H9 (cell line): ENCODE measurements at regions not wholly inside any gene's neighbourhood (a gene's known extent, or its start where the extent isn't known, plus 50 kb on each side); places are given as distances from the start of the nearest gene placed in this dataset.
A peak's percentile ranks its signal among the peaks of the same experiment; 100 is the strongest.

ENCODE experiments used
- DNase-seq: peaks from one replicate; pipeline ENCODE4 v3.0.0-alpha.2; 2017
- H2AFZ ChIP-seq: one replicate; pipeline ENCODE4 v1.6.1; 2013; ENCODE audit warnings: mild to moderate bottlenecking, low read length, control low read depth, moderate library complexity
- H2AK5ac ChIP-seq: 2 replicates; pipeline ENCODE4 v1.6.1; 2013; ENCODE audit warnings: low read length, control low read depth, mixed read lengths; ENCODE audit not compliant: insufficient read length
- H2BK120ac ChIP-seq: one replicate; pipeline ENCODE4 v1.6.1; 2013; ENCODE audit warnings: low read depth, mild to moderate bottlenecking, low read length, control low read depth, inconsistent platforms; ENCODE audit not compliant: poor library complexity, severe bottlenecking
- H2BK12ac ChIP-seq: 2 replicates; pipeline ENCODE4 v1.6.1; 2013; ENCODE audit warnings: low read length, control low read depth, mixed read lengths, low read depth; ENCODE audit not compliant: insufficient read length
- H2BK15ac ChIP-seq: 2 replicates; pipeline ENCODE4 v1.6.1; 2013; ENCODE audit warnings: low read depth, low read length, control low read depth
- H2BK20ac ChIP-seq: one replicate; pipeline ENCODE4 v1.6.1; 2013; ENCODE audit warnings: low read depth, mild to moderate bottlenecking, low read length, control low read depth, inconsistent platforms; ENCODE audit not compliant: poor library complexity, severe bottlenecking
- H2BK5ac ChIP-seq: 2 replicates; pipeline ENCODE4 v1.6.1; 2013; ENCODE audit warnings: low read length, control low read depth, mixed read lengths; ENCODE audit not compliant: insufficient read length
- H3K14ac ChIP-seq: 2 replicates; pipeline ENCODE4 v1.6.1; 2013; ENCODE audit warnings: low read length, control low read depth; ENCODE audit not compliant: insufficient read depth
- H3K18ac ChIP-seq: 2 replicates; pipeline ENCODE4 v1.6.1; 2013; ENCODE audit warnings: low read depth, mild to moderate bottlenecking, mixed read lengths, low read length, control low read depth; ENCODE audit not compliant: insufficient read length
- H3K23ac ChIP-seq: 2 replicates; pipeline ENCODE4 v1.6.1; 2013; ENCODE audit warnings: low read length, control low read depth, mixed read lengths, low read depth; ENCODE audit not compliant: insufficient read length
- H3K23me2 ChIP-seq: 2 replicates; pipeline ENCODE4 v1.6.1; 2013; ENCODE audit warnings: low read depth, mild to moderate bottlenecking, mixed read lengths, low read length, control low read depth; ENCODE audit not compliant: insufficient read length, poor library complexity, severe bottlenecking
- H3K27ac ChIP-seq: 2 replicates; pipeline ENCODE4 v1.5.1; 2013; ENCODE audit warnings: low read length, control low read depth, mixed read lengths, low read depth; ENCODE audit not compliant: insufficient read length
- H3K27me3 ChIP-seq: 2 replicates; pipeline ENCODE4 v1.6.1; 2013; ENCODE audit warnings: low read length, control low read depth, inconsistent platforms; ENCODE audit not compliant: insufficient read depth
- H3K4ac ChIP-seq: 2 replicates; pipeline ENCODE4 v1.6.1; 2013; ENCODE audit warnings: low read depth, mild to moderate bottlenecking, control low read depth, inconsistent platforms, low read length, moderate library complexity
- H3K4me1 ChIP-seq: 2 replicates; pipeline ENCODE4 v1.6.1; 2013; ENCODE audit warnings: low read length, control low read depth, inconsistent platforms; ENCODE audit not compliant: insufficient read depth
- H3K4me2 ChIP-seq: 2 replicates; pipeline ENCODE4 v1.6.1; 2013; ENCODE audit warnings: low read length, control low read depth, mixed read lengths; ENCODE audit not compliant: insufficient read length, insufficient read depth
- H3K56ac ChIP-seq: 2 replicates; pipeline ENCODE4 v1.6.1; 2013; ENCODE audit warnings: low read depth, mild to moderate bottlenecking, mixed read lengths, low read length, control low read depth; ENCODE audit not compliant: insufficient read length
- H3K79me1 ChIP-seq: 2 replicates; pipeline ENCODE4 v1.6.1; 2013; ENCODE audit warnings: low read depth, mild to moderate bottlenecking, moderate library complexity, low read length, control low read depth, inconsistent platforms; ENCODE audit not compliant: insufficient read depth, poor library complexity, severe bottlenecking
- H3K79me2 ChIP-seq: 2 replicates; pipeline ENCODE4 v1.6.1; 2013; ENCODE audit warnings: low read length, control low read depth, inconsistent platforms; ENCODE audit not compliant: insufficient read depth
- H3K9ac ChIP-seq: 2 replicates; pipeline ENCODE4 v1.6.1; 2013; ENCODE audit warnings: low read length, control low read depth, mixed read lengths; ENCODE audit not compliant: insufficient read length; ENCODE audit errors: extremely low read depth
- H3K9me3 ChIP-seq: one replicate; pipeline ENCODE4 v1.6.1; 2013; ENCODE audit warnings: low read depth, low read length, inconsistent platforms; ENCODE audit not compliant: control insufficient read depth
- H3T11ph ChIP-seq: one replicate; pipeline ENCODE4 v1.6.1; 2013; ENCODE audit warnings: mild to moderate bottlenecking, low read length, control low read depth, inconsistent platforms
- H4K20me1 ChIP-seq: one replicate; pipeline ENCODE4 v1.6.1; 2013; ENCODE audit not compliant: control insufficient read depth, insufficient read length, insufficient read depth
- H4K5ac ChIP-seq: 2 replicates; pipeline ENCODE4 v1.6.1; 2013; ENCODE audit warnings: low read depth, mild to moderate bottlenecking, mixed read lengths, low read length, control low read depth; ENCODE audit not compliant: insufficient read length
- H4K8ac ChIP-seq: replicated peaks from 2 replicates; pipeline ENCODE4 v1.6.1; 2013; ENCODE audit warnings: low read length, control low read depth, mixed read lengths, low read depth; ENCODE audit not compliant: insufficient read length
- H4K91ac ChIP-seq: 2 replicates; pipeline ENCODE4 v1.6.1; 2013; ENCODE audit warnings: low read depth, mild to moderate bottlenecking, moderate library complexity, mixed read lengths, low read length, control low read depth; ENCODE audit not compliant: insufficient read length
- H3K27ac Mint-ChIP-seq, 3 experiments: 2 replicates in 2 of 3; 3 replicates in 1 of 3; pipeline ENCODE4 v1.8.0; 2020 to 2021; ENCODE audit warnings: mixed read lengths in 3 of 3, mild to moderate bottlenecking in 1 of 3, moderate library complexity in 1 of 3
- H3K27me3 Mint-ChIP-seq: 2 replicates; pipeline ENCODE4 v1.8.0; 2021; ENCODE audit warnings: low read depth, mild to moderate bottlenecking, moderate library complexity, mixed read lengths
- H3K36me3 Mint-ChIP-seq, 3 experiments: 2 replicates in 2 of 3; 3 replicates in 1 of 3; pipeline ENCODE4 v1.8.0; 2020 to 2021; ENCODE audit warnings: low read depth in 3 of 3, mixed read lengths in 3 of 3; ENCODE audit not compliant: insufficient read depth in 1 of 3
- H3K4me1 Mint-ChIP-seq, 2 experiments: 2 replicates each; pipeline ENCODE4 v1.8.0; 2020; ENCODE audit warnings: mixed read lengths in 2 of 2
- H3K4me3 Mint-ChIP-seq, 2 experiments: 2 replicates in 1 of 2; 3 replicates in 1 of 2; pipeline ENCODE4 v1.8.0; 2020 to 2021; ENCODE audit warnings: mild to moderate bottlenecking in 2 of 2, mixed read lengths in 2 of 2, moderate library complexity in 1 of 2
- H3K9me3 Mint-ChIP-seq, 2 experiments: 2 replicates in 1 of 2; 3 replicates in 1 of 2; pipeline ENCODE4 v1.8.0; 2020; ENCODE audit warnings: mild to moderate bottlenecking in 2 of 2, mixed read lengths in 2 of 2, moderate library complexity in 1 of 2
- TF ChIP-seq, protein P1 (sequence below): fragments of 200-600 bp; sonication (generic); conservative IDR thresholded peaks from 3 replicates; pipeline ENCODE4 v1.8.0; 2021; ENCODE audit warnings: antibody characterized with exemption, mild to moderate bottlenecking

DNA sequence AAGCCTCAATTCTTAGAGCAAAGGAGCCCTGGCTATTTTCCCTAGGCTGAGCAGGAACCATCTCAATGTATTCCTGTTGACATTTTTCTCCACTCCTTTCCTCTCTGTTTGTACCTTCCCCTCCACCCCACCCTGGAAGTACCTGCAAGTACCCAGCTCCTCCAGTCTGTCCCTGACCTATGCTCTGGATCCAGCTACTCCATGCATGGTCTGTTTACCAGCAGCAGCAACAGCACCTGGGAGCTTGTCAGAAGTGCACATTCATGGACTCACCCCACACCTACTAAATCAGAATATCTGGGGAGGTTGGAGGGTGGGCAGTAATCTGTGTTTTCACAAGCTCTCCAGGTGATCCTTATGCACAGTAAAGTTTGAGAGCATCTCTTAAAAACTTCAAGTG, 240.7 kb upstream of the UMPS start:
- no peak overlapping the region for H2BK5ac ChIP-seq
- no peak overlapping the region for H3K18ac ChIP-seq
- H3K27me3 ChIP-seq = no peaks in the 10 kb centered on the region
- no peaks in the 10 kb centered on the region for H3K9me3 Mint-ChIP-seq
- H3K4me3 Mint-ChIP-seq = no peak overlapping the region; a peak in 1 of 5 replicates
- H2BK120ac ChIP-seq = no peak overlapping the region
- H4K20me1 ChIP-seq = no peaks in the 10 kb centered on the region
- no peak overlapping the region for H3T11ph ChIP-seq
- H3K4me1 ChIP-seq = no peaks in the 10 kb centered on the region; the same call in 1 of the 2 replicates
- H4K91ac ChIP-seq = no peak overlapping the region
- no peaks in the 10 kb centered on the region for H3K79me2 ChIP-seq
- no peak overlapping the region for H3K14ac ChIP-seq
- H3K36me3 Mint-ChIP-seq = no peaks in the 10 kb centered on the region; a peak in 2 of 7 replicates
- no peak overlapping the region for H4K8ac ChIP-seq
- no peak overlapping the region for H3K27ac Mint-ChIP-seq
- no peaks in the 10 kb centered on the region for H3K27me3 Mint-ChIP-seq
- no peak overlapping the region for H3K56ac ChIP-seq
- no peak overlapping the region for H3K4me2 ChIP-seq
- no peak overlapping the region for H2BK20ac ChIP-seq
- H4K5ac ChIP-seq = no peak overlapping the region
- H3K4ac ChIP-seq = no peak overlapping the region
- TF ChIP-seq, protein P1, sequence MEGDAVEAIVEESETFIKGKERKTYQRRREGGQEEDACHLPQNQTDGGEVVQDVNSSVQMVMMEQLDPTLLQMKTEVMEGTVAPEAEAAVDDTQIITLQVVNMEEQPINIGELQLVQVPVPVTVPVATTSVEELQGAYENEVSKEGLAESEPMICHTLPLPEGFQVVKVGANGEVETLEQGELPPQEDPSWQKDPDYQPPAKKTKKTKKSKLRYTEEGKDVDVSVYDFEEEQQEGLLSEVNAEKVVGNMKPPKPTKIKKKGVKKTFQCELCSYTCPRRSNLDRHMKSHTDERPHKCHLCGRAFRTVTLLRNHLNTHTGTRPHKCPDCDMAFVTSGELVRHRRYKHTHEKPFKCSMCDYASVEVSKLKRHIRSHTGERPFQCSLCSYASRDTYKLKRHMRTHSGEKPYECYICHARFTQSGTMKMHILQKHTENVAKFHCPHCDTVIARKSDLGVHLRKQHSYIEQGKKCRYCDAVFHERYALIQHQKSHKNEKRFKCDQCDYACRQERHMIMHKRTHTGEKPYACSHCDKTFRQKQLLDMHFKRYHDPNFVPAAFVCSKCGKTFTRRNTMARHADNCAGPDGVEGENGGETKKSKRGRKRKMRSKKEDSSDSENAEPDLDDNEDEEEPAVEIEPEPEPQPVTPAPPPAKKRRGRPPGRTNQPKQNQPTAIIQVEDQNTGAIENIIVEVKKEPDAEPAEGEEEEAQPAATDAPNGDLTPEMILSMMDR = no peak
- H3K9me3 ChIP-seq = no peaks in the 10 kb centered on the region
- H3K23ac ChIP-seq = no peak overlapping the region
- peak overlapping the region; percentile 39 for H2BK12ac ChIP-seq
- no peak overlapping the region for H3K9ac ChIP-seq
- H2AK5ac ChIP-seq = no peak overlapping the region
- no peak overlapping the region for H3K27ac ChIP-seq
- no peaks in the 10 kb centered on the region for H3K23me2 ChIP-seq
- no peak overlapping the region for H2BK15ac ChIP-seq
- no peaks in the 10 kb centered on the region for H3K79me1 ChIP-seq
- H3K4me1 Mint-ChIP-seq = peaks cover 11 to 27% of the 10 kb centered on the region in 2 experiments
- no peak overlapping the region for H2AFZ ChIP-seq
- no peak for DNase-seq
